ENCODE measurements at regions not wholly inside any gene's neighbourhood (a gene's known extent, or its start where the extent isn't known, plus 50 kb on each side); places are given as distances from the start of the nearest gene placed in this dataset.
"Not testable (repeated sequence)": the region's sequence is repeated elsewhere in the genome, so short reads cannot be mapped to it uniquely, and the experiment has no call there.

DNA sequence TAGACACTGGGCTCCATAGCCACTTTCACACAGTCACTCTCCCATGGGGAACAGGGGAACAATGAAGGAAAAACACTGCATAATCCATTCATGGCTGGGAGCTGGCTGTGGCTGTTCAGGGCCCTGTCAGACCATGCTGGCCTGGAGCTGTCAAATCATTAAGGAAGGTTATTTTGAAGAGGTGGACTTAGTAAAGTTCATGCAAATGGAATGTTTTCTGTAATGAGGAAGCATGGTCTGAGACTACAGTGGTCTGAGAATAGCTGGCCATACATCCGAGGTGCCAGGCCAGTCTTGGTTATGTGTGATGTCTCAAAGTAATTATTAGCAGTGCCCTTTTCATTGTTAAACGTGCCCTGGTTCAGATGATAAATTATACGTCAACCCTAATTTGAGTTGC is 117.1 kb upstream of the MRPS22 start:
- no peak for TF ChIP-seq CTCF (IDR thresholded peaks at IDR 0.05)

DNA sequence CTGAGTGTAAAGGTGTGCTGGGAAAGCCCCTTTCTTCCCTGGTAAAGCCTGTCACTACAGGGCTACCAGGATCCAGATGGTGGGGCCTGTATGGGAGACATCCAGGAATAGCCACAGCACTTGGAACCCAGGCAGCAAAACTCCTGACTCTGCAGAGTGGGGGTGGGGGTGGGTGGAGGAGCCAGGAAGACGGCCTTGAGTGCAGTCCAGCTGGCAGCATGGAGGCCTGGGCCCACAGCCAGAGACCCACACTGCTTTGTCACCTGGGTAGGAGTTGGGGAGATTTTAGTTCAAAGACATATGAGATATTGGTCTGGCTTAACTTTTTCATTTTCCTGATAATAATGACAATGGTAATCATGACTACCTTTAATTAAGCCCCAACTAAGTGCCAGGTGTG is 116.7 kb upstream of the MRPS22 start:
- Histone ChIP-seq H3K4me3 (ENCODE audit: low read depth in 1 of 2, low read length in 1 of 2) (no peak overlapping the region), H3K27ac (no peak overlapping the region), H3K9me3 (no peaks in the 10 kb centered on the region), H3K36me3 (no peaks in the 10 kb centered on the region), H3K27me3 (no peaks in the 10 kb centered on the region), H3K4me1 (ENCODE audit: control insufficient read depth in 1 of 2, insufficient read depth in 1 of 2, low read depth in 1 of 2, low read length in 1 of 2) (no peaks in the 10 kb centered on the region)
- no peak for TF ChIP-seq CTCF (IDR thresholded peaks at IDR 0.05)

More for the DNA sequence above, 117.1 kb upstream of the MRPS22 start:
- no peaks in the 10 kb centered on the region for H3K4me1 ChIP-seq (ENCODE audit: control insufficient read depth in 1 of 2, insufficient read depth in 1 of 2, low read depth in 1 of 2, low read length in 1 of 2)
- no peaks in the 10 kb centered on the region for H3K27me3 ChIP-seq
- H3K9me3 ChIP-seq = no peaks in the 10 kb centered on the region
- H3K36me3 ChIP-seq = no peaks in the 10 kb centered on the region
- H3K4me3 ChIP-seq (ENCODE audit: low read depth in 1 of 2, low read length in 1 of 2) = no peak overlapping the region
- H3K27ac ChIP-seq = no peak overlapping the region

GRCh38 chr3:139227827-139228226 is 116.0 kb upstream of the MRPS22 start:
- no peaks in the 10 kb centered on the region for H3K9me3 ChIP-seq
- H3K27ac ChIP-seq = no peak overlapping the region
- no peak for TF ChIP-seq CTCF (IDR thresholded peaks at IDR 0.05)
- H3K27me3 ChIP-seq = no peaks in the 10 kb centered on the region
- no peak overlapping the region for H3K4me3 ChIP-seq (ENCODE audit: low read depth in 1 of 2, low read length in 1 of 2)
- H3K4me1 ChIP-seq (ENCODE audit: control insufficient read depth in 1 of 2, insufficient read depth in 1 of 2, low read depth in 1 of 2, low read length in 1 of 2) = no peaks in the 10 kb centered on the region
- no peaks in the 10 kb centered on the region for H3K36me3 ChIP-seq

- no peak for TF ChIP-seq CTCF (IDR thresholded peaks at IDR 0.05)
These were observed 113.4 kb upstream of the MRPS22 start for GRCh38 chr3:139230391-139230790.

DNA sequence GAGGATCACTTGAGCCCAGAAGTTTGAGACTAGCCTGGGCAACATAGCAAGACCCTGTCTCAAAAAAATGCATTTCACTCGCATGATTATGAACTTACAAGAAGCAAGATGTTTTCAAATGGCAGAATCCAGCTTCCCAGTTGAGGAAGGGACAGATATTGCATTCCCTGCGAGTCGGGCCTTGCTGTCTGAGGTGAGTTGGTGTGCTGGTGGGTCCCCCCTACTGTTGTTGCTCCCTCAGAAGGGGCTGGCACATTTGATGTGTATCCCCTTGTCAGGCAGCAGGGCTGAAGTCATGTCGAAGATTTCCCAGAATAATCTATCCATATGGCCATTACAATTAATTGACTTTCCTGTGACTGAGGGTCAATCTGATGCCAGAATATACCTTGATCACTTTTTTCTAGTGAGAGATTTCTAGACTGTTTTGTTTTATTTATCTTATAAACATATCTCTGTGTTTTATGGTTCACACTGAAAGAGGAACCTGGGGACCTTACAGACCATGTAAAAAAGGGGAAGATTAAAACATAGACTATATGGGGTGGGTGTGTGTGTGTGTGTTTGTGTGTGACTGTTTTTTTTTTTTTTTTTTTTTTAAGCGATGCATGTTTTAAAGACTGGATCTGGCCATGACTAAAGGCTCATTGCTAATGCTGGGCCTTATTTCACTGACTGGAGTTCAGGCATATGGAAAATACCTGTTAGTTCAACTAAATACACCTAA is 112.1 kb upstream of the MRPS22 start:
- H3K4me3 ChIP-seq (ENCODE audit: low read depth in 1 of 2, low read length in 1 of 2) = no peak overlapping the region
- no peak overlapping the region for H3K27ac ChIP-seq
- no peak for TF ChIP-seq CTCF (IDR thresholded peaks at IDR 0.05)

More at GRCh38 chr3:139230391-139230790, 113.4 kb upstream of the MRPS22 start:
- Histone ChIP-seq H3K4me1 (ENCODE audit: control insufficient read depth in 1 of 2, insufficient read depth in 1 of 2, low read depth in 1 of 2, low read length in 1 of 2) (peaks cover 4 to 6% of the 10 kb centered on the region in 2 experiments), H3K27me3 (no peaks in the 10 kb centered on the region), H3K4me3 (ENCODE audit: low read depth in 1 of 2, low read length in 1 of 2) (no peak overlapping the region), H3K9me3 (no peaks in the 10 kb centered on the region), H3K27ac (no peak overlapping the region), H3K36me3 (no peaks in the 10 kb centered on the region)

GRCh38 chr3:139232341-139232740 is 111.5 kb upstream of the MRPS22 start:
- H3K4me1 ChIP-seq (ENCODE audit: control insufficient read depth in 1 of 2, insufficient read depth in 1 of 2, low read depth in 1 of 2, low read length in 1 of 2); H3K9me3 ChIP-seq; H3K27ac ChIP-seq; H3K4me3 ChIP-seq (ENCODE audit: low read depth in 1 of 2, low read length in 1 of 2); H3K36me3 ChIP-seq; H3K27me3 ChIP-seq: not testable (repeated sequence)

More for the DNA sequence above, 112.1 kb upstream of the MRPS22 start:
- H3K27me3 ChIP-seq = no peaks in the 10 kb centered on the region
- H3K9me3 ChIP-seq = no peaks in the 10 kb centered on the region
- H3K36me3 ChIP-seq = no peaks in the 10 kb centered on the region
- H3K4me1 ChIP-seq (ENCODE audit: control insufficient read depth in 1 of 2, insufficient read depth in 1 of 2, low read depth in 1 of 2, low read length in 1 of 2) = peaks cover 4 to 6% of the 10 kb centered on the region in 2 experiments

All from neutrophil (primary cell).